ENCODE measurements at regions not wholly inside any gene's neighbourhood (a gene's known extent, or its start where the extent isn't known, plus 50 kb on each side); places are given as distances from the start of the nearest gene placed in this dataset.
"Not testable (repeated sequence)": the region's sequence is repeated elsewhere in the genome, so short reads cannot be mapped to it uniquely, and the experiment has no call there.

GRCh38 chr10:42233461-42234206, 404.7 kb downstream of the ZNF33B start:
- H3K4me1 Mint-ChIP-seq; H3K9me3 Mint-ChIP-seq; H3K27ac Mint-ChIP-seq; H3K36me3 Mint-ChIP-seq; DNase-seq; H3K27me3 Mint-ChIP-seq; H3K9me3 ChIP-seq (ENCODE audit: control insufficient read depth in 2 of 2, low read length in 2 of 2); H3K27ac ChIP-seq (ENCODE audit: insufficient read depth, low read length, poor library complexity, severe bottlenecking); H3K4me3 Mint-ChIP-seq; H3K27me3 ChIP-seq (ENCODE audit: control insufficient read depth, insufficient read depth, low read length); H3K4me3 ChIP-seq (ENCODE audit: low read depth, low read length); ATAC-seq (ENCODE audit: low read depth in 2 of 2); H3K36me3 ChIP-seq (ENCODE audit: control insufficient read depth, insufficient read depth, low read length); H3K4me1 ChIP-seq (ENCODE audit: control insufficient read depth, insufficient read depth, low read length, poor library complexity, severe bottlenecking): not testable (repeated sequence)

GRCh38 chr10:42232955-42233354, 405.4 kb downstream of the ZNF33B start:
- not testable (repeated sequence) for H3K36me3 Mint-ChIP-seq; DNase-seq; H3K27me3 Mint-ChIP-seq; H3K4me3 ChIP-seq (ENCODE audit: low read depth, low read length); H3K27ac ChIP-seq (ENCODE audit: insufficient read depth, low read length, poor library complexity, severe bottlenecking); H3K27ac Mint-ChIP-seq; H3K4me1 Mint-ChIP-seq; H3K36me3 ChIP-seq (ENCODE audit: control insufficient read depth, insufficient read depth, low read length); H3K9me3 ChIP-seq (ENCODE audit: control insufficient read depth in 2 of 2, low read length in 2 of 2); H3K4me3 Mint-ChIP-seq; ATAC-seq (ENCODE audit: low read depth in 2 of 2); H3K4me1 ChIP-seq (ENCODE audit: control insufficient read depth, insufficient read depth, low read length, poor library complexity, severe bottlenecking); H3K27me3 ChIP-seq (ENCODE audit: control insufficient read depth, insufficient read depth, low read length)
- H3K9me3 Mint-ChIP-seq, result peaks cover 2 to 16% (median 6%) of the 10 kb centered on the region in 7 donors

- ATAC-seq (ENCODE audit: low read depth in 2 of 2), result not testable (repeated sequence)
Measured at GRCh38 chr10:42230812-42231211, 407.6 kb downstream of the ZNF33B start.

DNA sequence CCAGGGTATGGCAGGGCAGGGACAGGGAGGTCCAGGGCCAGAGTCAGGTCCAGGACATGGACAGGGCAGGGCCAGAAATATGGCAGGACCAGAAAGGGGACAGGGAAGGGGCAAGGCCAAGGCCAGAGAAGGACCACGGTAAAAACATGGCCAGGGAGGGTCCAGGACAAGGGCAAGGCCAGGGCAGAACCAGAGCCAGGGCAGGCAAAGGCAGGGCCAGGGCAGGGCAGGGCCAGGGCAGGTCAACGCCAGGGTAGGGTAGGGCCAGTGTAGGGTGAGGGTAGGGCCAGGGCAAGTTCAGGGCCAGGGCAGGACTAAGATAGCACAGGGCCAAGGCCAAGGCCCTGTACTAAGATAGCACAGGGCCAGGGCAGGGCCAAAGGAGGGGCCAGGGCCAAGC, 408.3 kb downstream of the ZNF33B start:
- H3K36me3 ChIP-seq (ENCODE audit: control insufficient read depth, insufficient read depth, low read length); H3K4me1 Mint-ChIP-seq; H3K9me3 ChIP-seq (ENCODE audit: control insufficient read depth in 2 of 2, low read length in 2 of 2); DNase-seq; H3K27ac Mint-ChIP-seq; H3K4me1 ChIP-seq (ENCODE audit: control insufficient read depth, insufficient read depth, low read length, poor library complexity, severe bottlenecking); H3K27me3 ChIP-seq (ENCODE audit: control insufficient read depth, insufficient read depth, low read length); ATAC-seq (ENCODE audit: low read depth in 2 of 2); H3K27ac ChIP-seq (ENCODE audit: insufficient read depth, low read length, poor library complexity, severe bottlenecking); H3K27me3 Mint-ChIP-seq; H3K4me3 Mint-ChIP-seq; H3K4me3 ChIP-seq (ENCODE audit: low read depth, low read length): not testable (repeated sequence)
- Mint-ChIP-seq H3K36me3 (peaks cover 14% of the 10 kb centered on the region), H3K9me3 (peaks cover 6 to 37% (median 17%) of the 10 kb centered on the region in 7 donors)

More at GRCh38 chr10:42230812-42231211, 407.6 kb downstream of the ZNF33B start:
- H3K4me1 Mint-ChIP-seq; H3K36me3 ChIP-seq (ENCODE audit: control insufficient read depth, insufficient read depth, low read length); H3K27me3 Mint-ChIP-seq; DNase-seq; H3K27ac Mint-ChIP-seq; H3K27me3 ChIP-seq (ENCODE audit: control insufficient read depth, insufficient read depth, low read length); H3K4me3 ChIP-seq (ENCODE audit: low read depth, low read length); H3K4me3 Mint-ChIP-seq; H3K9me3 ChIP-seq (ENCODE audit: control insufficient read depth in 2 of 2, low read length in 2 of 2); H3K4me1 ChIP-seq (ENCODE audit: control insufficient read depth, insufficient read depth, low read length, poor library complexity, severe bottlenecking); H3K27ac ChIP-seq (ENCODE audit: insufficient read depth, low read length, poor library complexity, severe bottlenecking): not testable (repeated sequence)
- Mint-ChIP-seq H3K9me3 (peaks cover 6 to 37% (median 17%) of the 10 kb centered on the region in 7 donors), H3K36me3 (peaks cover 14% of the 10 kb centered on the region)

- not testable (repeated sequence) for H3K4me3 Mint-ChIP-seq; H3K27me3 ChIP-seq (ENCODE audit: control insufficient read depth, insufficient read depth, low read length)
- peaks cover 6 to 31% (median 17%) of the 10 kb centered on the region in 7 donors for H3K9me3 Mint-ChIP-seq
Measured at GRCh38 chr10:42227859-42228258, 410.5 kb downstream of the ZNF33B start.

GRCh38 chr10:42193588-42193987, 444.8 kb downstream of the ZNF33B start:
- H3K4me3 ChIP-seq (ENCODE audit: low read depth, low read length); H3K27me3 Mint-ChIP-seq; H3K9me3 ChIP-seq (ENCODE audit: control insufficient read depth in 2 of 2, low read length in 2 of 2); DNase-seq; H3K4me3 Mint-ChIP-seq; H3K36me3 ChIP-seq (ENCODE audit: control insufficient read depth, insufficient read depth, low read length); H3K4me1 ChIP-seq (ENCODE audit: control insufficient read depth, insufficient read depth, low read length, poor library complexity, severe bottlenecking); H3K27ac Mint-ChIP-seq; ATAC-seq (ENCODE audit: low read depth in 2 of 2); H3K27me3 ChIP-seq (ENCODE audit: control insufficient read depth, insufficient read depth, low read length); H3K36me3 Mint-ChIP-seq; H3K9me3 Mint-ChIP-seq; H3K27ac ChIP-seq (ENCODE audit: insufficient read depth, low read length, poor library complexity, severe bottlenecking); H3K4me1 Mint-ChIP-seq: not testable (repeated sequence)

More at GRCh38 chr10:42227859-42228258, 410.5 kb downstream of the ZNF33B start:
- not testable (repeated sequence) for H3K27ac ChIP-seq (ENCODE audit: insufficient read depth, low read length, poor library complexity, severe bottlenecking); ATAC-seq (ENCODE audit: low read depth in 2 of 2); H3K4me1 ChIP-seq (ENCODE audit: control insufficient read depth, insufficient read depth, low read length, poor library complexity, severe bottlenecking); DNase-seq; H3K27me3 Mint-ChIP-seq; H3K4me3 ChIP-seq (ENCODE audit: low read depth, low read length); H3K36me3 ChIP-seq (ENCODE audit: control insufficient read depth, insufficient read depth, low read length); H3K27ac Mint-ChIP-seq; H3K4me1 Mint-ChIP-seq; H3K9me3 ChIP-seq (ENCODE audit: control insufficient read depth in 2 of 2, low read length in 2 of 2)
- H3K36me3 Mint-ChIP-seq, result peaks cover 14% of the 10 kb centered on the region

DNA sequence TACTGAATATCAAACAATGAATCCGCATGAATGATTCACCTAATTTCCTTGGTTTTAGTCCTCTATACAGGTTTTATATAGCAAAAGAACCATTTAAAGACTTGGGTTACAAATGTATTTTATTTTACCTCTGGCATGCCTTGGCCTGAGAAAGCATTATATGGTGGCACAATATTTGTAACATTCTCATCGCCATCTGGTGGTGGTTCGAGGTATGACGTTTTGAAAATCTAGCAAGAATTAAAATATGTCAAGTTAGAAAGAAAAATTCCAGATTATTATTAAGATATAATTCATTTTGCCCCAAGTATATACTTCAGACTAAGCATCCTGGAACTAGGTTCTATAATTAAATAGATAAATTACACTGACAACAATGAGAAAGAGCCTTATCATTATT, 445.9 kb downstream of the ZNF33B start:
- H3K4me1 ChIP-seq (ENCODE audit: control insufficient read depth, insufficient read depth, low read length, poor library complexity, severe bottlenecking); H3K36me3 ChIP-seq (ENCODE audit: control insufficient read depth, insufficient read depth, low read length); H3K27ac ChIP-seq (ENCODE audit: insufficient read depth, low read length, poor library complexity, severe bottlenecking); H3K27me3 ChIP-seq (ENCODE audit: control insufficient read depth, insufficient read depth, low read length); H3K4me3 ChIP-seq (ENCODE audit: low read depth, low read length); H3K4me1 Mint-ChIP-seq; H3K27me3 Mint-ChIP-seq; H3K27ac Mint-ChIP-seq; H3K9me3 Mint-ChIP-seq; ATAC-seq (ENCODE audit: low read depth in 2 of 2); H3K9me3 ChIP-seq (ENCODE audit: control insufficient read depth in 2 of 2, low read length in 2 of 2); H3K36me3 Mint-ChIP-seq; H3K4me3 Mint-ChIP-seq: not testable (repeated sequence)
- peak in 2 of 3 donors; percentile 5 to 9 for DNase-seq

GRCh38 chr10:42187501-42188195, 450.7 kb downstream of the ZNF33B start:
- not testable (repeated sequence) for H3K9me3 Mint-ChIP-seq; ATAC-seq (ENCODE audit: low read depth in 2 of 2); H3K4me3 ChIP-seq (ENCODE audit: low read depth, low read length); H3K9me3 ChIP-seq (ENCODE audit: control insufficient read depth in 2 of 2, low read length in 2 of 2); H3K27ac Mint-ChIP-seq; H3K4me1 ChIP-seq (ENCODE audit: control insufficient read depth, insufficient read depth, low read length, poor library complexity, severe bottlenecking); H3K4me3 Mint-ChIP-seq; H3K27ac ChIP-seq (ENCODE audit: insufficient read depth, low read length, poor library complexity, severe bottlenecking); H3K27me3 Mint-ChIP-seq; H3K27me3 ChIP-seq (ENCODE audit: control insufficient read depth, insufficient read depth, low read length); DNase-seq; H3K4me1 Mint-ChIP-seq; H3K36me3 ChIP-seq (ENCODE audit: control insufficient read depth, insufficient read depth, low read length); H3K36me3 Mint-ChIP-seq

Measured in CD4-positive, CD25-positive, alpha-beta regulatory T cell (primary cell).